B cell (primary cell): ENCODE measurements at regions not wholly inside any gene's neighbourhood (a gene's known extent, or its start where the extent isn't known, plus 50 kb on each side); places are given as distances from the start of the nearest gene placed in this dataset.

Source experiments
- ATAC-seq: fragments of 200-7000 bp; cut with Tn5 transposase; one replicate; pipeline ENCODE4 v1.10.0; 2021; ENCODE audit warnings: low read depth, mild to moderate bottlenecking, moderate number of reproducible peaks, moderate library complexity
- CTCF ChIA-PET: fragments of 350-600 bp; sonication (Branson Sonifier 250); formaldehyde crosslinking; loops from one replicate; lab custom pipeline; 2021; ENCODE audit warnings: antibody characterized with exemption, inconsistent platforms; lab: Charles Lee
- POLR2A ChIA-PET: fragments of 350-600 bp; sonication (Branson Sonifier 250); formaldehyde crosslinking; loops from one replicate; lab custom pipeline; 2021; ENCODE audit warnings: antibody characterized with exemption; lab: Charles Lee
- DNase-seq: peaks from one replicate; pipeline ENCODE4 v3.0.0; 2013
- H2AFZ ChIP-seq: 2 replicates; pipeline ENCODE4 v1.6.1; 2012; ENCODE audit warnings: mild to moderate bottlenecking, low read depth, low read length; ENCODE audit not compliant: insufficient read depth, poor library complexity, severe bottlenecking
- H3K27ac ChIP-seq, 2 donors: 1 replicate in 1 of 2; 2 replicates in 1 of 2; pipeline ENCODE4 v1.5.1; 2012 to 2013; ENCODE audit warnings: low read length in 2 of 2, mild to moderate bottlenecking in 2 of 2, moderate library complexity in 1 of 2
- H3K27me3 ChIP-seq, 4 experiments: fragments of 200-600 bp in 1 of 4; sonication (generic) in 1 of 4; replicated peaks in 1 of 4; 1 replicate in 2 of 4; 2 replicates in 2 of 4; pipeline versions ENCODE4 v1.6.1 to v1.7.0; 2013 to 2016; ENCODE audit warnings: low read length in 3 of 4, mild to moderate bottlenecking in 2 of 4, mixed read lengths in 1 of 4, moderate library complexity in 1 of 4; ENCODE audit not compliant: insufficient read depth in 4 of 4, control insufficient read depth in 3 of 4; ENCODE audit errors: control extremely low read depth in 1 of 4
- H3K36me3 ChIP-seq, 2 experiments: replicated peaks in 1 of 2; 1 replicate in 1 of 2; 2 replicates in 1 of 2; pipeline versions ENCODE4 v1.6.1 to v1.7.1; 2013; ENCODE audit warnings: low read length in 1 of 2; ENCODE audit not compliant: insufficient read depth in 2 of 2, control insufficient read depth in 1 of 2; ENCODE audit errors: control extremely low read depth in 1 of 2, extremely low read depth in 1 of 2
- H3K4me1 ChIP-seq, 2 donors: fragments of 200-600 bp in 1 of 2; sonication (generic) in 1 of 2; 1 replicate in 1 of 2; 2 replicates in 1 of 2; pipeline versions ENCODE4 v1.5.1 to v1.6.1; 2013 to 2017; ENCODE audit warnings: low read length in 2 of 2; ENCODE audit not compliant: control insufficient read depth in 2 of 2, insufficient read depth in 2 of 2
- H3K4me2 ChIP-seq: replicated peaks from 2 replicates; pipeline ENCODE3; 2012; ENCODE audit warnings: mild to moderate bottlenecking, low read depth, low read length; ENCODE audit not compliant: poor library complexity, severe bottlenecking
- H3K4me3 ChIP-seq, 5 experiments: fragments of 200-600 bp in 1 of 5; sonication (generic) in 1 of 5; 1 replicate in 3 of 5; 2 replicates in 2 of 5; pipeline versions ENCODE4 v1.5.1 to v1.7.0; 2011 to 2016; ENCODE audit warnings: low read length in 4 of 5, mild to moderate bottlenecking in 4 of 5, low read depth in 2 of 5, control low read depth in 1 of 5, moderate library complexity in 1 of 5; ENCODE audit not compliant: insufficient read depth in 1 of 5; ENCODE audit errors: control extremely low read depth in 1 of 5, extremely low read depth in 1 of 5
- H3K79me2 ChIP-seq: fragments of 200-600 bp; sonication (generic); one replicate; pipeline ENCODE4 v1.6.0; 2016; ENCODE audit warnings: low read length; ENCODE audit not compliant: control insufficient read depth, insufficient read depth
- H3K9ac ChIP-seq: fragments of 200-600 bp; sonication (generic); 2 replicates; pipeline ENCODE4 v1.6.1; 2017; ENCODE audit warnings: mild to moderate bottlenecking, low read length, moderate library complexity
- H3K9me3 ChIP-seq, 3 donors: one replicate each; pipeline versions ENCODE4 v1.6.1 to v1.7.1; 2013; ENCODE audit warnings: low read length in 2 of 3; ENCODE audit not compliant: control insufficient read depth in 2 of 3, insufficient read depth in 1 of 3; ENCODE audit errors: control extremely low read depth in 1 of 3
- H4K20me1 ChIP-seq: 2 replicates; pipeline ENCODE4 v1.6.0; 2012; ENCODE audit warnings: mild to moderate bottlenecking, low read length; ENCODE audit not compliant: insufficient read depth, control insufficient read depth, poor library complexity, severe bottlenecking
- H3K27ac Mint-ChIP-seq: one replicate; pipeline ENCODE4 v1.8.0; 2021; ENCODE audit warnings: mixed read lengths
- H3K27me3 Mint-ChIP-seq: one replicate; pipeline ENCODE4 v1.8.0; 2021; ENCODE audit warnings: mixed read lengths
- H3K4me1 Mint-ChIP-seq: one replicate; pipeline ENCODE4 v1.8.0; 2021; ENCODE audit warnings: mixed read lengths
- H3K4me3 Mint-ChIP-seq: one replicate; pipeline ENCODE4 v1.8.0; 2021; ENCODE audit warnings: mixed read lengths
- H3K9me3 Mint-ChIP-seq: one replicate; pipeline ENCODE4 v1.8.0; 2022; ENCODE audit warnings: mixed read lengths; ENCODE audit not compliant: insufficient read depth
- CTCF ChIP-seq: fragments of 200-600 bp; IDR thresholded peaks from one replicate; pipeline ENCODE4 v1.8.0; 2022; ENCODE audit warnings: antibody characterized with exemption, mild to moderate bottlenecking
- EZH2 ChIP-seq: IDR thresholded peaks from 2 replicates; pipeline ENCODE4 v1.6.1; 2012; ENCODE audit warnings: borderline replicate concordance, low read depth, mild to moderate bottlenecking, moderate library complexity, low read length; ENCODE audit not compliant: insufficient read depth, poor library complexity, severe bottlenecking
- WGBS: methylation state at CpG from one replicate; pipeline ENCODE4 v1.1.5; 2013; ENCODE audit warnings: missing lambda C conversion rate; ENCODE audit not compliant: insufficient coverage; 5-methylcytosine and 5-hydroxymethylcytosine counted together
- intact Hi-C: fragments of 100-400 bp; cut with micrococcal nuclease; formaldehyde crosslinking; loops from one replicate; pipeline ENCODE4 v1.10.0; 2022

GRCh38 chr2:176592216-176592615, 323.0 kb downstream of the MTX2 start:
- H3K79me2 ChIP-seq, result no peaks in the 10 kb centered on the region
- peaks cover 18% of the 10 kb centered on the region for H3K27me3 Mint-ChIP-seq
- POLR2A ChIA-PET, result no interaction called here
- H3K4me1 Mint-ChIP-seq, result no peaks in the 10 kb centered on the region
- no peaks in the 10 kb centered on the region for H3K9me3 ChIP-seq
- no peak overlapping the region for H3K27ac ChIP-seq
- H3K4me3 Mint-ChIP-seq, result no peak overlapping the region
- intact Hi-C loops, result no loop called here
- TF ChIP-seq EZH2 (no peak), CTCF (no peak)
- H3K27me3 ChIP-seq, result peaks cover 0 to 4% (median 0%) of the 10 kb centered on the region in 4 experiments
- H3K4me2 ChIP-seq, result no peak overlapping the region
- no peak overlapping the region for H3K9ac ChIP-seq
- H3K4me3 ChIP-seq, result no peak overlapping the region
- CTCF ChIA-PET, result interaction anchor here (1.1 kb wide), 1 partner anchor 59 kb away, joined by 4 read pairs; no protein-coding TSS in a partner anchor
- no peak overlapping the region for H2AFZ ChIP-seq
- ATAC-seq (no peak), DNase-seq (no peak)
- H3K36me3 ChIP-seq, result no peaks in the 10 kb centered on the region
- no peak overlapping the region for H3K27ac Mint-ChIP-seq
- no peaks in the 10 kb centered on the region for H4K20me1 ChIP-seq
- no peaks in the 10 kb centered on the region for H3K9me3 Mint-ChIP-seq
- WGBS, result 100% methylated on average over 2 of the region's 6 CpGs
- no peaks in the 10 kb centered on the region for H3K4me1 ChIP-seq

GRCh38 chr2:176595986-176596385, 326.7 kb downstream of the MTX2 start:
- H3K27ac Mint-ChIP-seq, result no peak overlapping the region
- CTCF ChIA-PET, result no interaction called here
- intact Hi-C loops, result no loop called here
- WGBS, result 100% methylated on average over 2 of the region's 3 CpGs
- Histone ChIP-seq H3K27me3 (peaks cover 0 to 7% (median 0%) of the 10 kb centered on the region in 4 experiments), H2AFZ (no peak overlapping the region), H3K9ac (no peak overlapping the region), H3K9me3 (no peaks in the 10 kb centered on the region), H3K4me1 (no peaks in the 10 kb centered on the region), H3K4me3 (no peak overlapping the region), H4K20me1 (no peaks in the 10 kb centered on the region), H3K27ac (no peak overlapping the region), H3K79me2 (no peaks in the 10 kb centered on the region), H3K36me3 (no peaks in the 10 kb centered on the region), H3K4me2 (no peak overlapping the region)
- H3K4me3 Mint-ChIP-seq, result no peak overlapping the region
- POLR2A ChIA-PET, result no interaction called here
- DNase-seq, result no peak
- H3K9me3 Mint-ChIP-seq, result no peaks in the 10 kb centered on the region
- H3K27me3 Mint-ChIP-seq, result peaks cover 31% of the 10 kb centered on the region
- ATAC-seq, result no peak
- no peaks in the 10 kb centered on the region for H3K4me1 Mint-ChIP-seq
- no peak for TF ChIP-seq CTCF
- no peak for TF ChIP-seq EZH2
